HG03139 (cell line): ENCODE measurements at regions not wholly inside any gene's neighbourhood (a gene's known extent, or its start where the extent isn't known, plus 50 kb on each side); places are given as distances from the start of the nearest gene placed in this dataset.

ENCODE experiments used
- ATAC-seq: cut with Tn5 transposase; IDR thresholded peaks from one replicate; pipeline ENCODE4 v1.9.1; 2021; ENCODE audit not compliant: unreplicated experiment

GRCh38 chr4:138758876-138759553 is 256.6 kb upstream of the NOCT start:
- ATAC-seq = no peak

GRCh38 chr4:138758196-138758595 is 257.4 kb upstream of the NOCT start:
- ATAC-seq = no peak

GRCh38 chr4:138757432-138757831 is 258.1 kb upstream of the NOCT start:
- no peak for ATAC-seq

DNA sequence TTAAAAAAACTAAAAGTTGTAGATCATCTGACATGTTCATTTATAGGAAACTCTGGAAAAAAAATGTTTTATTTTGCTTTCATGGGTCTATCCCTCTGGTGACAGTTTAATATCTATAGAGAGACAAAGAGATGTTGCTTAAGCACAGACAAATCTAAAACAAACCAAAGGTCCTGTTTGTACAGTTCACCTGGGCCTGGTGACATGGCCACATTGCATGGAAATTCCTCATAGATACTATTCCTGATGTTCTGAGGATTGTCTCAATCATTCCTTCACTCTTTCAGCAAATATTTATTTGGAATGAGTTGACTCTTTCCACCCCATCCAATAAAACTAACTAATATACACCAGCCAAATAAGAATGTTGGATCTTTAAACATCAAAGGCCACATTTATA is 259.1 kb upstream of the NOCT start:
- no peak for ATAC-seq

GRCh38 chr4:138751309-138751708 is 264.3 kb upstream of the NOCT start:
- no peak for ATAC-seq

GRCh38 chr4:138749303-138749702 is 266.3 kb upstream of the NOCT start:
- ATAC-seq = no peak

DNA sequence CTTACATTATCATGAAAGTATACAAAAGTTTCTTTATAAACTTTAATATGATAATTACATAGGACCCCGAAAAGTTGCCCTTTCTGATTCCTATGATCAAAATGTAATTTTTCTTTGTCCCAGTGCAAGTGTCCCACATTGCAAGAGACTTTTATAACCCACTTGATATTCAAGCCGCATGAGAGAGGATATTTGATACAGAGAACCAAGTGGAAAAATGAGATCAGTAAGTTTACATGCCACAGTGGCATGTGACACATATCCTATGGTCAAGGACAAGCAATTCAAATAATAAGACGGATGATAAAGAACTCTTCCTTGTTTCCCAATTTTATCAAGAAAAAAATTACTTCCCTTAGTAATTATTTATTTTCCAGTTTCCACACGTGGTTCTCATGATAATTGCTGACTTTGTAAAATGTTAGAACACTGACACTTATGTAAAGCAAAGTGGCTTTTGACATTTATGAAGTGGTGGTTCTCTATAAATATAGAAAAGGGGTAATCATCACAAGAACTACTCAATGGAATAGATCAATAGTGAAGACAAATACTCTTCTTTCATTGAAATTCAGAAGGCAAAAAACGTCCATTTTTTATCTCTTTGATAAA is 273.7 kb upstream of the NOCT start:
- no peak for ATAC-seq

- ATAC-seq = no peak
Measured at GRCh38 chr4:138740816-138741745, 274.5 kb upstream of the NOCT start.

DNA sequence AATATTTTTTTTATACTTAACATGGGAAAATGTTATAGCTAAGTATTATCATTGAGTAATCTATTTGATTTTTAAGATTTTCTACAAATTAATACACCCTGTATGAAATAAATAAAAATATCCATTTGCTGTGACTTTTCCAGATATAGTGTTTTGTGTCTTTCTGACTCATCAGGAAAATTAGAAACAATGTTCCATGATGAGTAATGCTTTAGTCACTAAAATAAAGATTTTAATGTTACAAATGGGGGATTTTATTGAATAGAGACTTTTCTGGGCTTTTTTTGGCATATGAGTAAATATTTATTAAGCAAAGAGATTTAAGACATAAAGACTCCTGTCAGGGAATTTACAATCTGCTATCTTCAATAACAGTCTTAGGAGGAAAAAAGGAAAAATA is 279.2 kb upstream of the NOCT start:
- ATAC-seq = no peak

DNA sequence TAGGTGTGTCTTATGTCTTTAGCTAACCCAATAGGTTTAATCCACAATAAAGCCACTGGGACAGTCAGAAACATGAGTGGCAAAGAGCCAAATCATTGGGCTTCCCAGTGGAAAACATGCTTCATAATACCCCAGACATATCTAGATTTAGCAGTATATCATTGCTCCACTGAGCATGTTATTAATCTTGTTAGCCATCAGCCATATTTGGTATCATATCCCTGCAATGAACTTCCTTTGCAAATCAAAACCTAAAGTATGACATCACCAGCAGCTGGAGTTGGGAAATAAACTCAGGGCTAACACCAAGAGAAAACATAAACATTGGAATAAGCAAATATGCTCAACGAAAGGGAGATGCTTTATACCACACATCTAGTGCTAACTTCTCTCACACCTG is 280.8 kb upstream of the NOCT start:
- no peak for ATAC-seq

GRCh38 chr4:138728566-138728965 is 287.0 kb upstream of the NOCT start:
- ATAC-seq = no peak

- ATAC-seq = no peak
Measured at GRCh38 chr4:138727731-138728130, 287.9 kb upstream of the NOCT start.

DNA sequence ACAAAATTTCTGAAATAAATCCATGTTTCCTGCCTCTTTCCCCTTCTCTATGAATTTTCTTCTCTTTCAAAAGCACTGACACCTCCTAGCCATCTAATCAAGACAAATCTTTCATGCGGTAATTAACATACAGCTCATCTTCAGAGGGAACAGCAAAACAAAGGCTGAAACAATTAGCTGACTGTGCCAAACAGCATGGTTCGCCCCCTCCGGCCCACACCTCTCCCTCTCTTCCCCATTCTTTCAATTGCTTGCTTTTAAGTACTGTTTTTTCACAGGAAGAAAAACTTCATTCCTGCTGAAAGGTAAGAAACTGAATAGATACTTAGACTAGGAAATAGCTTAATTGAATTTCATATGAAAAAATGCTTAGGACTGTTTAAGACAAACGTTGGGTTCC is 291.1 kb upstream of the NOCT start:
- no peak for ATAC-seq

- ATAC-seq = no peak
Measured at GRCh38 chr4:138716559-138717335, 298.8 kb upstream of the NOCT start.

GRCh38 chr4:138710297-138710696 is 305.3 kb upstream of the NOCT start:
- no peak for ATAC-seq

DNA sequence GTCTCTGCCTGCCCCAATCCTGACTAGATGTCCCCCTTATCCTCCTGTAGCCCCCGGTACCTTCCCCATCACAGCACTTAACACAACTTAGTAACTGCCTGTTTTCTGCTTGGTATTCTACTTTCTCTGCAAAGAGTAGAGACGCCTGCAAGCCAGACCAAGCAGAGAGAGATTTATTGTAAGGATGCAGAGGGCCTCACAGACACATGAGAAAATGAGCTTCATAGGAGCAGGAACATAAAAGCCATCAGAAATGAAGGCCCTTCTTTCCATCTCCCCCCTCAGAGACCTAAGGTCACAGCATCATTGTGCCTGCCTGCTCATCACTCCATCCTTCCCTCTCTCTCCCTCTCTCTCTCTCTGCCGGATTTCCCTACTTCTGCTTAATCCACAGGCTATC is 305.7 kb upstream of the NOCT start:
- no peak for ATAC-seq

DNA sequence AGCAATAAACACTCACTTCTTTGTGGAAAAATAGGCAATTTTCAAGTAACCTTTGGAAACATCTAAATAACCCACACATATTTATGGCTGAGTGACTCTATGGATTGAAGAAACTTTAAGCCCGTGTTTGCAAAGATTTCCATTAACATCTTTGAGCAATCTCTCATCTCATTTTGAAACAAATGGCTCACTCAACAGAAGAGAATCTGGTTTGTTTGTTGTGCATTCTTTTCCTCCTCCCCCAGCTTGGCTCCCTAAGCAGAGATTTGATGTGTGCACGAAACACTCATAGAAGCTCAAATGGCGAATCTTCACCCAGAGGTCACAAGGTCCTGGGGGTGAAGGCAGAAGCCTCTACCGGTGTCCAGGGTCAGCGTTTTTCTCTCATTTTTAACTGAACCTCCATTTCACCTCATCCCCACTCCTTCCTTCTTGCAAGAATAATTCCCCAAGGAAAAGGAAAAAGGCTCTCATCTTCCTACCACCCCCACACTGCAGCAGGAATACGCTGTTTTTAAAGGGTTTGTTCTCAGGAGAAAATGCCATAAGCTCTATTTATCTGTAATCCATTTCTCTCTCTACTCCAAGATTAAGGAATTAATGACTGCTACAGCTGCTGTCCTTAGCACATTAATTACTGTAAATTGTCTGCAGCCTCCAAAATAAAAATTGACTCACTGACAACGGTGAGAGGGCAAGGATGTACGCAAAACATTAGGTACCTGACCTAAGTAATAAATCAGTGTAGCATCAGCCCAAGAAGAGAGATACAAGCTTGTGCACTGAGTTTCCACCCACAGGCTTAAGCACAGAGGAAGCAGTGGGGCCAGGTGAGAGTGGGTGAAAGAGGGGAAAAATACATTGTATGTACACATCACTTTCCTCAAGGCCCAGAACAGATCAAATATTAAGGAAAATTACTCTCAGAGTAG is 307.6 kb upstream of the NOCT start:
- ATAC-seq = no peak

- no peak for ATAC-seq
Measured at GRCh38 chr4:138706201-138706600, 309.4 kb upstream of the NOCT start.

DNA sequence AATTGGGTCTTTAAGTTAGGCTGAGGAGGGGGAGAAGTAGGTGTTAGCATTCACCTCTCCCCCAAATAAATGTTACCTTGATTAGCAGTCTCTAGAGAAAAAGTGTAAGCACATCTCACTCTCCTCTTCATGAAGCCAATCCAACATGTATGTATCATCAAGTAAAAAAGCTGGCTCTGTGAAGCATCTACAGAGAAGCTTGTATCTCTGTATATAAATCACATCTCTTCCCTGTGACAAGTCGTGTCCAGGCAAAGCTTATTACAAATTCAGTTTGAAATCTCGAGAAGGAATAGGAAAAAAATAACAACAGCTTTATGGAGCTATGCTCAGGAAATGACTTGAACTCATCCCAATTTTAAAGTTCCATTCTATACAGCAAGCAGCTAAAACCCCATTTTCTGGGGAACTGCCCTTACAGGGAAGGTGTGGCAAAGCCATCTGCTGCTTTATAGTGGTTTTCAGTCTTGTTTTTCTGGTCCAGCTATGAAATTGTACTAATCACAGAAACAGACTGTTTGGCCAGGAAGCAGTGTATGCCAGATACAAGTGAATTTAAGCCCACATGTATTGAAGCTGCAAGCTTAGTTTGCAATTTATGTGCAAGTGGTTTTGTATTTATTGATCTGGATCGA is 313.3 kb upstream of the NOCT start:
- ATAC-seq = no peak

DNA sequence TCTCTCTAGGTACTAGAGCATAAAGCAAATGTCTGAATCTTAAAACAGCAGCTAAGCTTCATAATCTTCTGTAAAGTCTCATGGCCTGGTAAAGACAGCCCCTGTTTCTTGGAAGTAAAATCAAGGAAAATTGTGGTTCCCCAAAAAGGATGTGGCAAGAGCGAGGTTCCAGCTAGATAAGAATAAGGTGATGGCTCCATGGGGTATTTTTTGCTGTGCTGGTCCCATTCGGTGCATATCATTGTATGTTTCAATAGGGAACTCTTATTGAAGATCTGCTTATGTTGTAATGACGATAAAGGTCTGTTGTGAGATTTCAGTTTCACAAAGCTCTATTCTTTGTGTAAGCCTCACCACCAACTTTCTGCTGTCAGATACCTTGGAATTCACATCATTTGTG is 316.9 kb upstream of the NOCT start:
- no peak for ATAC-seq
